ENCODE measurements at regions not wholly inside any gene's neighbourhood (a gene's known extent, or its start where the extent isn't known, plus 50 kb on each side); places are given as distances from the start of the nearest gene placed in this dataset.

DNA sequence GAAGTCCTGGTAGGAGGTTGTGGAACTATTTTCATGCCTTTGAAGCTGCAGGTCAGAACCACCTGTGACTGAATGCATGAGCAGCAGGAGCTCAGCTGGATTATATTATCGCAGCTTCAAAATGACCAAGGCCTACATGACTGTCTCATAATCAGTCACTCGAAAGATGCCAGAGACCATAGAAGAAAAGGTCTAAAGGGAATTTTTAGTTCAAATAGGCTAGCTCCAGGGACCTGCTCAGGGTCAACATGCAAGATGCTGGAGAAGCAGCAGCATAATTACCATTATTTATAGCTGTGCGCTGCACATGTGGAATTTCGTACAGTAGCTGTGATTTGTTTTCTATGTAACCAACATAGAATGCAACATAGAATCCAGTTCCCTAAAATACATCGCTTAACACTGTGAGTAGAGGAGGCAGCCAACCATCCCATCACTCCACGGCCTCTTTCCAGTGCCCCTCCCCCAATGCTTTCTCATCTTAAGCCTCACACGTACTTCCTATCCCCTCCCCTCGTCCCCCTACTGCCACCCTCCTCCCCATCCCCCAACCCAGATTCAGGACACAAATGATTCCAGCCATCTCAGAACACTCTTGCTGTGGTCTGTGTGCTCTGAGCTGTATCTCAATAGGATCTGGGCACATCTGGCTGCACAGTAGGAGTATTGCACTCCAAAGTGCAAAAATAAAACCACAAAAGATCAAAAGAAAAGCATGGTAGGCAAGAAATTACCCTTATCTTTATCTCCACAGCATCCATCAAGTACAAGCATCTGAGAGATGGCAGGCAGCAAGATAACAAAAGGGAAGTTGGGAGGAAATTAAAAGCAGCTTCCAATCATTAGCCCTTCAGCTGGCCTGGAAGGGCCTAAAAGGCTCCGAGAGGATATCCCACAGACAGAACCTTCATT is 352.8 kb upstream of the SEMA6D start:
- Mint-ChIP-seq H3K36me3 (ENCODE audit: low read depth) (no peaks in the 10 kb centered on the region), H3K4me3 (no peak overlapping the region), H3K9me3 (peaks cover 7% of the 10 kb centered on the region), H3K27ac (no peak overlapping the region), H3K27me3 (no peaks in the 10 kb centered on the region), H3K4me1 (ENCODE audit: low read depth) (no peaks in the 10 kb centered on the region)
- intact Hi-C loops (cut with micrococcal nuclease), result no loop called here

GRCh38 chr15:47366884-47367283 is 350.4 kb upstream of the SEMA6D start:
- Mint-ChIP-seq H3K9me3 (peaks cover 7% of the 10 kb centered on the region), H3K36me3 (ENCODE audit: low read depth) (no peaks in the 10 kb centered on the region), H3K27ac (no peak overlapping the region), H3K4me1 (ENCODE audit: low read depth) (no peaks in the 10 kb centered on the region), H3K27me3 (no peaks in the 10 kb centered on the region), H3K4me3 (no peak overlapping the region)
- intact Hi-C loops (cut with micrococcal nuclease), result no loop called here

DNA sequence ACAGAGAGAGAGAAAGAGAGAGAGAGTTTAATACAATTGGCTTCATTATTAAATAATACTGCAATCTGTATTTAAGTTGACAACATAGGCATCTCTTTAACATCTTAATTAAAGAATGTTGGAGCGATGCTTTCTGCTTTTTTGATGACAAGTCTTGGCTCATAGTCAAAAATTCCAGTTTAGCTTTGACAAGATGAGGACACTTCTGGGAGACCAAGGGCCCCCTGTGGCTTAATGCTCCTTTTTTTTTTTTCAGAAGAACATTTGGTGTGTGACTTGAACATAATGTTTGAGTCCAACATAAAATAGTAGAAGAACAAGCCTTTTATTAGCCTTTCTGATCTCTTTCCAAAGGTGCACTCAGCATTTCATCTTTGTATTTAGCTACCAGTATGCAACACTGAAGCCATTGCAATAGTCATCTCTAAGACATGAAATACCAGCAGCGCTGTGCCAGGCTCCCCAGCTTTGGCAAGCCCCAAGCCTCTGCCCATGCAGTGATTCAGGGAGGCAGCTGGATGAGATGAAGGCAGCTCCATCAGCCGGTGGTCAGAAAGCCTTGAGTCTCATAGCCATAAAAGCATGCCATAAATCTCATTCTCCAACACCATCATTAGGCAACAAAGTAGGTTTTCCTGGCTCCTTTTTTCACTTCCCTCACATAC is 349.4 kb upstream of the SEMA6D start:
- no peak overlapping the region for H3K4me3 Mint-ChIP-seq
- H3K4me1 Mint-ChIP-seq (ENCODE audit: low read depth), result no peaks in the 10 kb centered on the region
- intact Hi-C loops (cut with micrococcal nuclease), result no loop called here
- no peaks in the 10 kb centered on the region for H3K27me3 Mint-ChIP-seq
- no peaks in the 10 kb centered on the region for H3K36me3 Mint-ChIP-seq (ENCODE audit: low read depth)
- no peak overlapping the region for H3K27ac Mint-ChIP-seq
- peaks cover 7% of the 10 kb centered on the region for H3K9me3 Mint-ChIP-seq

GRCh38 chr15:47371939-47372338 is 345.4 kb upstream of the SEMA6D start:
- intact Hi-C loops (cut with micrococcal nuclease), result no loop called here
- H3K27ac Mint-ChIP-seq, result no peak overlapping the region
- H3K36me3 Mint-ChIP-seq (ENCODE audit: low read depth), result no peaks in the 10 kb centered on the region
- H3K9me3 Mint-ChIP-seq, result no peaks in the 10 kb centered on the region
- no peaks in the 10 kb centered on the region for H3K4me1 Mint-ChIP-seq (ENCODE audit: low read depth)
- H3K4me3 Mint-ChIP-seq, result no peak overlapping the region
- no peaks in the 10 kb centered on the region for H3K27me3 Mint-ChIP-seq

- H3K27ac Mint-ChIP-seq, result no peak overlapping the region
- no peaks in the 10 kb centered on the region for H3K36me3 Mint-ChIP-seq (ENCODE audit: low read depth)
- H3K4me1 Mint-ChIP-seq (ENCODE audit: low read depth), result no peaks in the 10 kb centered on the region
- no peaks in the 10 kb centered on the region for H3K27me3 Mint-ChIP-seq
- intact Hi-C loops (cut with micrococcal nuclease), result no loop called here
- no peak overlapping the region for H3K4me3 Mint-ChIP-seq
- no peaks in the 10 kb centered on the region for H3K9me3 Mint-ChIP-seq
Measured at GRCh38 chr15:47374222-47374621, 343.1 kb upstream of the SEMA6D start.

GRCh38 chr15:47376190-47376589 is 341.1 kb upstream of the SEMA6D start:
- intact Hi-C loops (cut with micrococcal nuclease), result no loop called here

DNA sequence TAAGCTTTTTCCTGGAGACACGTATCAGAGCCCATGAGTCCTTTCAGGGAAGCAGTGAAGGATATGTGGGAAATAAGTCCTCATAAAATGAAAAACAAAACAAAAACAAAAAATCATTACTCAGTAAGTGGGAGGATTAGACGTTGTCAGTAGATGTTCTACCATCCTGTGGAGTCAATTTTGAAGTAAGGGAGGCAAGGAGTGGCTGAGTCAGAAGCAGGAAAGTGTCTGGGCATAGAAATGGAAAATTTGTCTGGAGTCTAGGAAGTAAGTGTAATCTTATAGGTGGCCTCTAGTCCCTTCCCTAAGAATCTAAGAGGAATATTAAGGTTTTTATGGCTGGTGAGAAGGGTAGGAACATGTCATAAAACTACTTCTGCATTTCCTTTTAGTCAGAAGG is 339.8 kb upstream of the SEMA6D start:
- H3K9me3 Mint-ChIP-seq, result no peaks in the 10 kb centered on the region
- no peak overlapping the region for H3K4me3 Mint-ChIP-seq
- H3K27ac Mint-ChIP-seq, result no peak overlapping the region
- H3K27me3 Mint-ChIP-seq, result no peaks in the 10 kb centered on the region
- no peaks in the 10 kb centered on the region for H3K4me1 Mint-ChIP-seq (ENCODE audit: low read depth)
- intact Hi-C loops (cut with micrococcal nuclease), result no loop called here
- H3K36me3 Mint-ChIP-seq (ENCODE audit: low read depth), result no peaks in the 10 kb centered on the region

More at GRCh38 chr15:47376190-47376589, 341.1 kb upstream of the SEMA6D start:
- Mint-ChIP-seq H3K4me3 (no peak overlapping the region), H3K36me3 (ENCODE audit: low read depth) (no peaks in the 10 kb centered on the region), H3K27ac (no peak overlapping the region), H3K4me1 (ENCODE audit: low read depth) (no peaks in the 10 kb centered on the region), H3K9me3 (no peaks in the 10 kb centered on the region), H3K27me3 (no peaks in the 10 kb centered on the region)

DNA sequence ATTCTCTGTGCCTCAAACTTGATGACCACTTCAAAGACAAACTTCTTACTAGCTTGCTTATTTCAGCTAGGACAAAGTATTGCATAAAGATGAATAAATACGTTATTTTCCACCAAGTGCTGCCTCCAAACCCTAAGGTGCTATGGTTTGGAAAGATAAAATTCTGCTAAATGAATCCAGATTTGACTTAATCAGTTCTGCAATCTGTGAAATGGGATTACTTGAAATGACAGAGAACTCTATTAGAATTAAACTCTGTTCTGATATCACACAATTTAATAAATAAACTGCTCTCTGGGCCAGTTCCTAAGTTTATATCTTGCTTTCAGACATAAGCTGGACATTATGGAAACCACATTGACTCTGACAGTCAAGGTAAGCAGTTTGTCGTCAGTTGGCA is 338.8 kb upstream of the SEMA6D start:
- Mint-ChIP-seq H3K9me3 (no peaks in the 10 kb centered on the region), H3K36me3 (ENCODE audit: low read depth) (no peaks in the 10 kb centered on the region), H3K27ac (no peak overlapping the region), H3K4me1 (ENCODE audit: low read depth) (no peaks in the 10 kb centered on the region), H3K27me3 (no peaks in the 10 kb centered on the region), H3K4me3 (no peak overlapping the region)
- intact Hi-C loops (cut with micrococcal nuclease), result no loop called here

DNA sequence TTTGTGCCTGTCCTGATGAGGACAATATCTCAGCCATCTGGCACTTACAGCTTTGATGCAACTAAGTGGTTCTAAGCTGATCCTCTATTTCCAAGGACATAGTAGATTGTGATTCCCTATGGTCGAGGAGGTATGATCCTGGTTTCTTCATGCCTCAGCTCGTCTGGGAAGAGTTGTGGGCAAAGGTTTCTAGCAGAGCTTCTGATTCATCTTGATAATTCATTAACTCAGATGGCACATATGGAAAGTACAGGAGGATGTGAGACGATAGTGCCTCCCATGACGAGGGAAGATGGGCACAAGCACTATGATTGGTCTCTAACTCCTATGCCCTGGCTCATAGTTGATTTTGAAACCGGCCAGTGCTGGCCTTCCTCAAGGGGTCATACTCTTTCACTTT is 334.2 kb upstream of the SEMA6D start:
- H3K9me3 Mint-ChIP-seq, result no peaks in the 10 kb centered on the region
- no peak overlapping the region for H3K4me3 Mint-ChIP-seq
- no peaks in the 10 kb centered on the region for H3K36me3 Mint-ChIP-seq (ENCODE audit: low read depth)
- H3K27me3 Mint-ChIP-seq, result no peaks in the 10 kb centered on the region
- H3K27ac Mint-ChIP-seq, result no peak overlapping the region
- no peaks in the 10 kb centered on the region for H3K4me1 Mint-ChIP-seq (ENCODE audit: low read depth)
- intact Hi-C loops (cut with micrococcal nuclease), result no loop called here

GRCh38 chr15:47383801-47384200 is 333.5 kb upstream of the SEMA6D start:
- intact Hi-C loops (cut with micrococcal nuclease), result no loop called here
- Mint-ChIP-seq H3K27me3 (no peaks in the 10 kb centered on the region), H3K4me1 (ENCODE audit: low read depth) (no peaks in the 10 kb centered on the region), H3K4me3 (no peak overlapping the region), H3K27ac (no peak overlapping the region), H3K36me3 (ENCODE audit: low read depth) (no peaks in the 10 kb centered on the region), H3K9me3 (no peaks in the 10 kb centered on the region)

DNA sequence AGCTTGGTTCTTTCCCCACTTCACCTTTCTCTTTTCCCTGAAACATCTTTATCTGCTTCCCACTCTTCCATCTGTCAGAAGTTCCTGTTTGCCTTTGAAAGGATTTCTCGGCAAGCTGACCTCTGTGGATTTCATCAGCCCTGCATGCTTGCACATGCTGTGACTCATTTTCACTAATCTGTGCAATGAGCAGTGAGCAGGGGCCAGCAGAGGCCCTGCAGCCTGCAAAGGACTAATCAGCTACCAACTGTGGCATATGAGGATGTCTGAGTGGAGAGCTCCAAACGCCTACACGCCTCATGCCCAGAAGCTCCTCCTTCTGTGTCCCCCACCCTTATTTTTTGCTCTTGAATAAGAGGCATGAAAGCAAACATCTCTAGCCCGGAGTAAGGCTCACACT is 333.0 kb upstream of the SEMA6D start:
- Mint-ChIP-seq H3K4me1 (ENCODE audit: low read depth) (no peaks in the 10 kb centered on the region), H3K4me3 (no peak overlapping the region), H3K36me3 (ENCODE audit: low read depth) (no peaks in the 10 kb centered on the region), H3K27ac (no peak overlapping the region), H3K27me3 (no peaks in the 10 kb centered on the region), H3K9me3 (no peaks in the 10 kb centered on the region)
- intact Hi-C loops (cut with micrococcal nuclease), result no loop called here

GRCh38 chr15:47384776-47385175 is 332.5 kb upstream of the SEMA6D start:
- Mint-ChIP-seq H3K4me3 (no peak overlapping the region), H3K4me1 (ENCODE audit: low read depth) (no peaks in the 10 kb centered on the region), H3K9me3 (no peaks in the 10 kb centered on the region), H3K27ac (no peak overlapping the region), H3K27me3 (no peaks in the 10 kb centered on the region), H3K36me3 (ENCODE audit: low read depth) (no peaks in the 10 kb centered on the region)
- intact Hi-C loops (cut with micrococcal nuclease), result no loop called here

- intact Hi-C loops (cut with micrococcal nuclease), result no loop called here
- no peaks in the 10 kb centered on the region for H3K27me3 Mint-ChIP-seq
Measured at GRCh38 chr15:47386459-47386858, 330.8 kb upstream of the SEMA6D start.

GRCh38 chr15:47388299-47388698 is 329.0 kb upstream of the SEMA6D start:
- Mint-ChIP-seq H3K4me3 (no peak overlapping the region), H3K27me3 (no peaks in the 10 kb centered on the region), H3K27ac (no peak overlapping the region), H3K4me1 (ENCODE audit: low read depth) (no peaks in the 10 kb centered on the region), H3K36me3 (ENCODE audit: low read depth) (no peaks in the 10 kb centered on the region), H3K9me3 (no peaks in the 10 kb centered on the region)
- intact Hi-C loops (cut with micrococcal nuclease), result no loop called here

More at GRCh38 chr15:47386459-47386858, 330.8 kb upstream of the SEMA6D start:
- Mint-ChIP-seq H3K27ac (no peak overlapping the region), H3K9me3 (no peaks in the 10 kb centered on the region), H3K4me1 (ENCODE audit: low read depth) (no peaks in the 10 kb centered on the region), H3K36me3 (ENCODE audit: low read depth) (no peaks in the 10 kb centered on the region), H3K4me3 (no peak overlapping the region)
